ENCODE measurements at regions not wholly inside any gene's neighbourhood (a gene's known extent, or its start where the extent isn't known, plus 50 kb on each side); places are given as distances from the start of the nearest gene placed in this dataset.

GRCh38 chr13:63514886-63515285 is 2099.2 kb upstream of the PCDH20 start:
- Histone ChIP-seq H3K9me3 (no peaks in the 10 kb centered on the region), H3K4me3 (no peak overlapping the region), H3K27ac (no peak overlapping the region), H3K27me3 (no peaks in the 10 kb centered on the region), H3K4me1 (no peaks in the 10 kb centered on the region), H3K36me3 (no peaks in the 10 kb centered on the region)
- no peak for DNase-seq (ENCODE audit: low spot score in 2 of 2)
- WGBS: 75% methylated on average over 2 of the region's 2 CpGs
- TF ChIP-seq POLR2A (IDR thresholded peaks at IDR 0.05) (no peak), POLR2AphosphoS5 (IDR thresholded peaks at IDR 0.05) (no peak), EP300 (IDR thresholded peaks at IDR 0.05) (no peak)
- TF ChIP-seq, protein P1, sequence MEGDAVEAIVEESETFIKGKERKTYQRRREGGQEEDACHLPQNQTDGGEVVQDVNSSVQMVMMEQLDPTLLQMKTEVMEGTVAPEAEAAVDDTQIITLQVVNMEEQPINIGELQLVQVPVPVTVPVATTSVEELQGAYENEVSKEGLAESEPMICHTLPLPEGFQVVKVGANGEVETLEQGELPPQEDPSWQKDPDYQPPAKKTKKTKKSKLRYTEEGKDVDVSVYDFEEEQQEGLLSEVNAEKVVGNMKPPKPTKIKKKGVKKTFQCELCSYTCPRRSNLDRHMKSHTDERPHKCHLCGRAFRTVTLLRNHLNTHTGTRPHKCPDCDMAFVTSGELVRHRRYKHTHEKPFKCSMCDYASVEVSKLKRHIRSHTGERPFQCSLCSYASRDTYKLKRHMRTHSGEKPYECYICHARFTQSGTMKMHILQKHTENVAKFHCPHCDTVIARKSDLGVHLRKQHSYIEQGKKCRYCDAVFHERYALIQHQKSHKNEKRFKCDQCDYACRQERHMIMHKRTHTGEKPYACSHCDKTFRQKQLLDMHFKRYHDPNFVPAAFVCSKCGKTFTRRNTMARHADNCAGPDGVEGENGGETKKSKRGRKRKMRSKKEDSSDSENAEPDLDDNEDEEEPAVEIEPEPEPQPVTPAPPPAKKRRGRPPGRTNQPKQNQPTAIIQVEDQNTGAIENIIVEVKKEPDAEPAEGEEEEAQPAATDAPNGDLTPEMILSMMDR (IDR thresholded peaks at IDR 0.05): no peak

GRCh38 chr13:63512095-63512494 is 2096.4 kb upstream of the PCDH20 start:
- H3K27me3 ChIP-seq: no peaks in the 10 kb centered on the region
- no peaks in the 10 kb centered on the region for H3K36me3 ChIP-seq
- no peak for TF ChIP-seq POLR2A (IDR thresholded peaks at IDR 0.05)
- no peak for TF ChIP-seq EP300 (IDR thresholded peaks at IDR 0.05)
- TF ChIP-seq, protein P1 (IDR thresholded peaks at IDR 0.05): no peak
- TF ChIP-seq POLR2AphosphoS5 (IDR thresholded peaks at IDR 0.05): no peak
- H3K4me1 ChIP-seq: no peaks in the 10 kb centered on the region
- WGBS: 76% methylated on average over 4 of the region's 8 CpGs
- no peaks in the 10 kb centered on the region for H3K9me3 ChIP-seq
- no peak for DNase-seq (ENCODE audit: low spot score in 2 of 2)
- H3K4me3 ChIP-seq: no peak overlapping the region
- no peak overlapping the region for H3K27ac ChIP-seq

DNA sequence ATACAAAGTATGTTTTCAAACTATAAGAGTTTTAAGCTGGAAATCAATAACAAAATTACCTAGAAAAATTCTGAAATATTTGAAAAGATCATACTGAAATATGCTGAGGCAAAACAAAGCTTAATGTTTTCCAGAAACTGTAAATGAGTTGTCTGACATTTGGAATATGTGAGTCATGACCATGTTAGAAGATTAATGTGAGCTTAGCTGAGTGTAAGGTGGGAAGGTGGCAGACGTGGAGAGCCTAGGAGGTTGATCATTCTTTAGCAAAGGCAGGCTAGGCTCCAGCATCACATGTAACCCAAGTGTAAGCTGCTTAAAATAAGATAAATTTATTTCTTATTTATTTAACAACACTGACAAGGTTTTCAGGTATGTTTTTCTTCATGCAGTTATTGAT is 2086.1 kb upstream of the PCDH20 start:
- H3K36me3 ChIP-seq: no peaks in the 10 kb centered on the region
- H3K27ac ChIP-seq: no peak overlapping the region
- H3K4me1 ChIP-seq: no peaks in the 10 kb centered on the region
- H3K27me3 ChIP-seq: no peaks in the 10 kb centered on the region
- H3K4me3 ChIP-seq: no peak overlapping the region
- TF ChIP-seq, protein P1 (IDR thresholded peaks at IDR 0.05): no peak
- TF ChIP-seq EP300 (IDR thresholded peaks at IDR 0.05) (no peak), POLR2AphosphoS5 (IDR thresholded peaks at IDR 0.05) (no peak), POLR2A (IDR thresholded peaks at IDR 0.05) (no peak)
- WGBS: 17% methylated on average over 1 of the region's 1 CpG
- H3K9me3 ChIP-seq: no peaks in the 10 kb centered on the region
- DNase-seq (ENCODE audit: low spot score in 2 of 2): no peak

DNA sequence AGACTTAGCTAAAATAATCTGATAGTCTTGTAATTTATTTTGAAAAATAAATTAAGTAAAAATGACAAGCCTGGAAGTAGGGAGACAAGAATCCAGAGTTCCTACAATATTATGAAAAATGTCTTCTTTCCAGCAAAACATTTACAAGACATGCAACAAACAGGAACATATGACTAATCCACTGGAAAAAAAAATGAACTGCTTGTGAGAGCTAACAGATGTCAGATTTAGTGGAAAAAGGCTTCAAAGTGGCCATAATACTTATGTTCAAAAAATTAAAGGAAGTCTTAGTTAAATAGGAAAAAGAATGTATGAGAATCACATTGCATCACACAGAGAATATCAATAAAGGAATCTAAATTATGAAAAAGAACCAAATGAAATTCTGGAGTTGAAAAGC is 2082.0 kb upstream of the PCDH20 start:
- peaks cover 3% of the 10 kb centered on the region for H3K9me3 ChIP-seq
- no peak overlapping the region for H3K27ac ChIP-seq
- no peaks in the 10 kb centered on the region for H3K4me1 ChIP-seq
- no peaks in the 10 kb centered on the region for H3K36me3 ChIP-seq
- no peaks in the 10 kb centered on the region for H3K27me3 ChIP-seq
- TF ChIP-seq POLR2AphosphoS5 (IDR thresholded peaks at IDR 0.05): no peak
- TF ChIP-seq POLR2A (IDR thresholded peaks at IDR 0.05): no peak
- TF ChIP-seq, protein P1 (IDR thresholded peaks at IDR 0.05): no peak
- no peak for TF ChIP-seq EP300 (IDR thresholded peaks at IDR 0.05)
- no peak for DNase-seq (ENCODE audit: low spot score in 2 of 2)
- no peak overlapping the region for H3K4me3 ChIP-seq

- WGBS: 90% methylated on average over 2 of the region's 2 CpGs
- Histone ChIP-seq H3K36me3 (no peaks in the 10 kb centered on the region), H3K27me3 (no peaks in the 10 kb centered on the region), H3K9me3 (peaks cover 3% of the 10 kb centered on the region), H3K4me3 (no peak overlapping the region), H3K27ac (no peak overlapping the region), H3K4me1 (no peaks in the 10 kb centered on the region)
- TF ChIP-seq EP300 (IDR thresholded peaks at IDR 0.05) (no peak), POLR2A (IDR thresholded peaks at IDR 0.05) (no peak), POLR2AphosphoS5 (IDR thresholded peaks at IDR 0.05) (no peak)
- TF ChIP-seq, protein P1 (IDR thresholded peaks at IDR 0.05): no peak
- DNase-seq (ENCODE audit: low spot score in 2 of 2): no peak
Measured at GRCh38 chr13:63492604-63493003, 2077.0 kb upstream of the PCDH20 start.

Data from suprapubic skin (tissue), 4 donors.